ENCODE measurements at regions not wholly inside any gene's neighbourhood (a gene's known extent, or its start where the extent isn't known, plus 50 kb on each side); places are given as distances from the start of the nearest gene placed in this dataset.

DNA sequence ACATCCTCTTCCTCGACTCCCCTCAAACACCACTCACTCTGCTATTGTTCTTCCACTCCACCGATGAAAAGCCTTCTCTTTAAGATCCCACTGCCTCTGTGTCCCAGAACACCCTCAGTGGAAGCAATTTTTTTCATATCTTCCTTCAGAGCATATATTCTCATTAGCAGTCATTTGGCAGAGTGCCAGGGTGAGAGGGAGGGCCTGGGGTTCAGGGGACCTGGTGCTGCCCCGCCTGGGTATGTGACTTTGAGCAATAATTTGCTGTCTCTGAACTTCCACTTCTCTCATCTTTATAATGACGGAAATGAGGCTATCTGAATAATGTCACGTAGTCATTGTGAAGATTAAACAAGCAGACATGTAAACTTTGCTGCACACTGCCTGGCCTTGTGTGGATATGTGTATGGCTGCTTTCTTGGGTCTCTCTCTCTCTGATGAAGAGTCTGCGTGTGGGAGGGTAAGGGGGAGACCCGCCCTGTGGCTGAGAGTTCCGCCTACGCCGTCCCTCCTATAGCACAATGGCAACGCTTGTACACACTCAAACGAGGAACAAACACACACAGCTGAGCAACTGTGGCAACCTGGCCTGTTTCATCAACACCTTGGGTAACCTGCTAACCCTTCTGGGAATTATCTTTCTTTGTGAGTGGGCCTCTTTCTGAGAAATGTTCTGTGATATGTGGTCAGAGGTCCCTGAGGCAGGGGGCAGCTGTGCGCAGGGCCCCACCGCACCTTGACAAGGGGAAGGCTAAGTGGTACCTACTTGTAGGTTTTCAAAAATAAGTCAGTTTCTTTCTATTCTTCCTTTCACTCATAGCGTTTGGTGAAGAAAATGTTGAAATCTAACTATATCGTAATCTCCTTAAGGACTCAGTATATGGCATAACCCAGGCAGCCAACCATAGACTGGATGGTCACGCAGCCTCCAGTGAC lies 369.8 kb downstream of the SV2B start:
- no peak overlapping the region for H3K27ac Mint-ChIP-seq
- Histone ChIP-seq H3K9me2 (ENCODE audit: insufficient read depth) (peaks cover 3% of the 10 kb centered on the region; the same call in 1 of the 2 replicates), H2AFZ (no peak overlapping the region), H4K20me1 (replicated peaks; ENCODE audit: insufficient read depth) (no peaks in the 10 kb centered on the region), H3F3A (replicated peaks; ENCODE audit: low read depth) (no peaks in the 10 kb centered on the region), H3K27me3 (ENCODE audit: insufficient read depth) (no peaks in the 10 kb centered on the region), H3K79me2 (replicated peaks; ENCODE audit: insufficient read depth) (no peaks in the 10 kb centered on the region), H3K4me2 (no peak overlapping the region), H3K4me3 (no peak overlapping the region), H3K27ac (ENCODE audit: low read depth) (no peak overlapping the region), H3K4me1 (ENCODE audit: insufficient read depth) (no peaks in the 10 kb centered on the region), H3K36me3 (ENCODE audit: insufficient read depth) (no peaks in the 10 kb centered on the region)
- no peak for DNase-seq (ENCODE audit: low spot score)
- TF ChIP-seq ZNF331 (CRISPR knock-in tag; IDR thresholded peaks at IDR 0.05; ENCODE audit: low read depth) (no peak), NANOG (IDR thresholded peaks at IDR 0.05; ENCODE audit: borderline replicate concordance) (no peak), JUNB (IDR thresholded peaks at IDR 0.05; ENCODE audit: unreplicated experiment) (no peak)
- H3K36me3 Mint-ChIP-seq (ENCODE audit: low read depth): no peaks in the 10 kb centered on the region
- H3K27me3 Mint-ChIP-seq (ENCODE audit: insufficient read depth, low read depth, poor library complexity): peaks cover 2% of the 10 kb centered on the region
- H3K4me3 Mint-ChIP-seq: no peak overlapping the region
- no peaks in the 10 kb centered on the region for H3K9me3 Mint-ChIP-seq
- no peaks in the 10 kb centered on the region; the same call in 2 of the 3 replicates for H3K4me1 Mint-ChIP-seq
- no peak for ATAC-seq

DNA sequence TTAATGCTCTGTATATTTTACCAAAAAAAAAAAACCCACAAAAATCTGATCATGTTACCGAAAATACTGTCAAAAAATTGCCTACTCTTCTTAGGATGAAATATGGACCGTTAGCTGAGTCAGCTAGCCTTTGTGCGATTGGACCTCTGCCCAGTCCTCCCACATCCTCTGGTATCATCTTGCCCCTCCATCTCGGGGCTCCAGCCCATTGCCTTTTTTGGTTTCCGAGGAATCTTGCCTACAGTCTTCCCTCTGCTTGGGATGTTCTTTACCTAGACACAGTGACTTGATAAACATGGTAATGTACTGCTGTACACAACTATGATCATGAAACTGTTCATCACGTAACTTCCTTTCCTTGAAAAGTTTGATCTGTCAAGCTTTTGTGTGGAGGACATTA lies 371.4 kb downstream of the SV2B start:
- Histone ChIP-seq H3K36me3 (ENCODE audit: insufficient read depth) (no peaks in the 10 kb centered on the region), H3K4me1 (ENCODE audit: insufficient read depth) (no peaks in the 10 kb centered on the region), H3K4me2 (no peak overlapping the region), H3K79me2 (replicated peaks; ENCODE audit: insufficient read depth) (no peaks in the 10 kb centered on the region), H4K20me1 (replicated peaks; ENCODE audit: insufficient read depth) (no peaks in the 10 kb centered on the region), H3K4me3 (no peak overlapping the region), H2AFZ (no peak overlapping the region; the same call in 1 of the 2 replicates), H3K27ac (ENCODE audit: low read depth) (no peak overlapping the region), H3F3A (replicated peaks; ENCODE audit: low read depth) (no peaks in the 10 kb centered on the region), H3K9me2 (ENCODE audit: insufficient read depth) (peaks cover 3% of the 10 kb centered on the region; the same call in 1 of the 2 replicates), H3K27me3 (ENCODE audit: insufficient read depth) (no peaks in the 10 kb centered on the region)
- ATAC-seq (no peak), DNase-seq (ENCODE audit: low spot score) (no peak)
- H3K9me3 Mint-ChIP-seq: no peaks in the 10 kb centered on the region
- no peaks in the 10 kb centered on the region for H3K27me3 Mint-ChIP-seq (ENCODE audit: insufficient read depth, low read depth, poor library complexity)
- no peaks in the 10 kb centered on the region for H3K36me3 Mint-ChIP-seq (ENCODE audit: low read depth)
- no peak overlapping the region for H3K4me3 Mint-ChIP-seq
- H3K27ac Mint-ChIP-seq: no peak overlapping the region
- TF ChIP-seq ZNF114 (CRISPR knock-in tag; IDR thresholded peaks at IDR 0.05) (no peak), EZH2 (IDR thresholded peaks at IDR 0.05; ENCODE audit: low read depth, unreplicated experiment) (no peak), STAT1 (IDR thresholded peaks at IDR 0.05; ENCODE audit: unreplicated experiment) (no peak), JUNB (IDR thresholded peaks at IDR 0.05; ENCODE audit: unreplicated experiment) (no peak)
- TF ChIP-seq, protein P1, sequence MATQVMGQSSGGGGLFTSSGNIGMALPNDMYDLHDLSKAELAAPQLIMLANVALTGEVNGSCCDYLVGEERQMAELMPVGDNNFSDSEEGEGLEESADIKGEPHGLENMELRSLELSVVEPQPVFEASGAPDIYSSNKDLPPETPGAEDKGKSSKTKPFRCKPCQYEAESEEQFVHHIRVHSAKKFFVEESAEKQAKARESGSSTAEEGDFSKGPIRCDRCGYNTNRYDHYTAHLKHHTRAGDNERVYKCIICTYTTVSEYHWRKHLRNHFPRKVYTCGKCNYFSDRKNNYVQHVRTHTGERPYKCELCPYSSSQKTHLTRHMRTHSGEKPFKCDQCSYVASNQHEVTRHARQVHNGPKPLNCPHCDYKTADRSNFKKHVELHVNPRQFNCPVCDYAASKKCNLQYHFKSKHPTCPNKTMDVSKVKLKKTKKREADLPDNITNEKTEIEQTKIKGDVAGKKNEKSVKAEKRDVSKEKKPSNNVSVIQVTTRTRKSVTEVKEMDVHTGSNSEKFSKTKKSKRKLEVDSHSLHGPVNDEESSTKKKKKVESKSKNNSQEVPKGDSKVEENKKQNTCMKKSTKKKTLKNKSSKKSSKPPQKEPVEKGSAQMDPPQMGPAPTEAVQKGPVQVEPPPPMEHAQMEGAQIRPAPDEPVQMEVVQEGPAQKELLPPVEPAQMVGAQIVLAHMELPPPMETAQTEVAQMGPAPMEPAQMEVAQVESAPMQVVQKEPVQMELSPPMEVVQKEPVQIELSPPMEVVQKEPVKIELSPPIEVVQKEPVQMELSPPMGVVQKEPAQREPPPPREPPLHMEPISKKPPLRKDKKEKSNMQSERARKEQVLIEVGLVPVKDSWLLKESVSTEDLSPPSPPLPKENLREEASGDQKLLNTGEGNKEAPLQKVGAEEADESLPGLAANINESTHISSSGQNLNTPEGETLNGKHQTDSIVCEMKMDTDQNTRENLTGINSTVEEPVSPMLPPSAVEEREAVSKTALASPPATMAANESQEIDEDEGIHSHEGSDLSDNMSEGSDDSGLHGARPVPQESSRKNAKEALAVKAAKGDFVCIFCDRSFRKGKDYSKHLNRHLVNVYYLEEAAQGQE (IDR thresholded peaks at IDR 0.05; ENCODE audit: unreplicated experiment): no peak
- TF ChIP-seq, protein P2, sequence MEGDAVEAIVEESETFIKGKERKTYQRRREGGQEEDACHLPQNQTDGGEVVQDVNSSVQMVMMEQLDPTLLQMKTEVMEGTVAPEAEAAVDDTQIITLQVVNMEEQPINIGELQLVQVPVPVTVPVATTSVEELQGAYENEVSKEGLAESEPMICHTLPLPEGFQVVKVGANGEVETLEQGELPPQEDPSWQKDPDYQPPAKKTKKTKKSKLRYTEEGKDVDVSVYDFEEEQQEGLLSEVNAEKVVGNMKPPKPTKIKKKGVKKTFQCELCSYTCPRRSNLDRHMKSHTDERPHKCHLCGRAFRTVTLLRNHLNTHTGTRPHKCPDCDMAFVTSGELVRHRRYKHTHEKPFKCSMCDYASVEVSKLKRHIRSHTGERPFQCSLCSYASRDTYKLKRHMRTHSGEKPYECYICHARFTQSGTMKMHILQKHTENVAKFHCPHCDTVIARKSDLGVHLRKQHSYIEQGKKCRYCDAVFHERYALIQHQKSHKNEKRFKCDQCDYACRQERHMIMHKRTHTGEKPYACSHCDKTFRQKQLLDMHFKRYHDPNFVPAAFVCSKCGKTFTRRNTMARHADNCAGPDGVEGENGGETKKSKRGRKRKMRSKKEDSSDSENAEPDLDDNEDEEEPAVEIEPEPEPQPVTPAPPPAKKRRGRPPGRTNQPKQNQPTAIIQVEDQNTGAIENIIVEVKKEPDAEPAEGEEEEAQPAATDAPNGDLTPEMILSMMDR (conservative IDR thresholded peaks at IDR 0.05; ENCODE audit: low read depth in 2 of 2): no peak
- no peaks in the 10 kb centered on the region; the same call in 2 of the 3 replicates for H3K4me1 Mint-ChIP-seq
